GM21576 (cell line): ENCODE measurements at regions not wholly inside any gene's neighbourhood (a gene's known extent, or its start where the extent isn't known, plus 50 kb on each side); places are given as distances from the start of the nearest gene placed in this dataset.

Experiments
- ATAC-seq: cut with Tn5 transposase; IDR thresholded peaks from one replicate; pipeline ENCODE4 v1.9.1; 2021; ENCODE audit warnings: mild to moderate bottlenecking, moderate library complexity; ENCODE audit not compliant: unreplicated experiment

DNA sequence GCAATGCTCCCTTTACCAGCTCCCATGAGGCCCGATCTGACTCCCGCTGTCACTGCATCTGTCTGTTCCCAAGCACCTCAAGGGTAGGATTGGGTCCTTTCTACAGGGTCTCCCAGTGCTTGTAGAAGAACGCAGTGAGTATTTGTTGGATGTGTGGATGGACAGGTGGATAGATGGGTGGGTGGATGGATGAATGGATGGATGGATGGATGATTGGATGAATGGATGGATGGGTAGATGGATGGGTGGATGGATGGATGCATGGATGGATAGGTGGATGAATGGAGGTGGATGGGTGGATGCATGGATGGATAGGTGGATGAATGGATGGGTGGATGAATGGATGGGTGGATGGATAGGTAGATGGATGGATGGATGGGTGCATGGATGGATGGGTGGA lies 91.6 kb downstream of the HS1BP3 start:
- no peak for ATAC-seq

DNA sequence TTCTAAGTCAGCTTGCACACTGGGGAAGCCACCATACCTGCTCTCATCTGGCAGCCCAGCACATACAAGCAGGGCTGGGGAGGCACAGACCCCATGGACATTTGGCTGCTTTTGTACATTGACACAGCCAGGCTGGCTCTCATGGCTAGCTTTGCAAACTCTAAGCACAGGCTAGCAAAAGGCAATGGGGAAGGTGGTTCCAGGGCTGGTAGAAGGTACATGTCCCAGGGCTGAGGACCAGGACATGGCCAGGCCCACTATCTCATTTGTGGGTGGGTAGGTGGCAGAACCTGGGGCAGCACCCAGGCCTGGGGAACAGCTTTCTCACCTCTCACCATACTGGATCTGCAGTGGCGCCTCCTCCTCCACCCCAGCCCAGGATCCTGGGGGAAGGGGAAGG lies 90.9 kb downstream of the HS1BP3 start:
- ATAC-seq = no peak

GRCh38 chr2:20560891-20561636 lies 89.8 kb downstream of the HS1BP3 start:
- ATAC-seq = no peak

GRCh38 chr2:20561637-20562454 lies 89.1 kb downstream of the HS1BP3 start:
- ATAC-seq = no peak

GRCh38 chr2:20562540-20563225 lies 88.2 kb downstream of the HS1BP3 start:
- no peak for ATAC-seq

GRCh38 chr2:20563251-20563650 lies 87.6 kb downstream of the HS1BP3 start:
- ATAC-seq = no peak

- ATAC-seq = no peak
These were observed 87.1 kb downstream of the HS1BP3 start for GRCh38 chr2:20563833-20564232.

- no peak for ATAC-seq
These were observed 85.7 kb downstream of the HS1BP3 start for GRCh38 chr2:20565101-20565622.

DNA sequence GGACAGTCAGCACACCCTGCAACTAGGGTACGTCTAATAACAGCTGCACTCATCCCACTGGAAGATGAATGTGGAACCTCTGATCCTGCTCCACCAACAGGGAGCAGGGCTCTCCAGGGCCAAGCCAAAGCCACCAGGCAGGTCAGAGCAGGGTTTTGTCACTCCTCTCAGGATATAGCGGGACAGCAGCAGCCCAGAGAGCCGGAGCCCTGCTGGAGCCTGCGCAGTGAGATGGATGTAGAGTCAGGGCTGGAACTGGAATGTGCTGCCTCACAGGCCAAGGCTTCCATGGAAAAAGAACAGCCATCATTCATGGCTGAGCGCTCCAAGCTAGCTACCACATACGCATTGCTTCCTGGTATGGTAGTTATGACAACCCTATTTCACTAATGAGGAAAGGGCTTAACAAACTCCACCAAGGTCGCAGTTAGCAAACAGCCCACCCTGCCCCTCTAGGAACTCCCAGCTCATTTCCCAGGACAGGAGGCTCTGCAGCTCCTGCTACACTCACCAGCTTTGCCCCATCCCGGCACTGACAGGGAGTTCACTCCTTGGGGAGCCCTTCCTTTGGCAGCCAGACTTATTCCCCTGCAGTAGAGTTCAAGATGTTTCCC lies 85.2 kb downstream of the HS1BP3 start:
- no peak for ATAC-seq

GRCh38 chr2:20566331-20566730 lies 84.6 kb downstream of the HS1BP3 start:
- ATAC-seq = no peak

DNA sequence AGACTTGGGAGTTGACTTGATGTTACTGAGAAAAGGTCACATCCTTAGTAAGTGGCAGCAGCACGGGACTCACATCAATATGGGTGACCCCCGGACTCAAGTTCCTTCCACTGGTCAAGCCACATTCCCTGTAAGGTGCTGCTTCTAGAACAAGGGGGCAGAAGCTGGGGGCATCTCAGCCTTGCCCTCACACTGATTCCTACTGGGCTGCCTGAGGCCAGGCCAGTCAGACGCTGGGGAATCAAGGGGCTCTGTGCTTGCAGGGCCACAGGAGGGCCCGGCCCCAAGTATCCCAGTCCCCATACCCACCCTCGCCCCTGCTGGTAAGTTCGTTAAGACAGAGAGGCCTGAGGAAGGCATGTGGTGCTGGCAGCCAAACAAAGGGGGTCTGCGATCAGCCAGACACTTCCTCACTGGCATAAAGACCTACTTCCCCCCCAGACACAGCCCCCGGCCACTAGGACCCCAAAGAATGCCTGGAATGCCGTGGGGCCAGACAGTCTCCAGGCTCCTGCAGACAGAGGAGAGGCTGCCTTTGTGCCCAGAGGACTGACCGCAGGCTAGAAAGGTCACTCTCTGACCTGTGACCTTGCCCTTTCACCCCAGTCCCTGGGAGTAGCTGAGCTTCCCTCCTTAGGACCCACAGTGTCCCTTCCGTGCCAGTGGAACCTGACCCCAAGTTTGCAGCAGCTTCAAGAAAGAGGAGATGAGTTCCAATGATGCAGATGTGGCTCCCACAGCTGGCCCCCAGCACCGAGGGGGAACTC lies 83.6 kb downstream of the HS1BP3 start:
- ATAC-seq = no peak
